ENCODE measurements at regions not wholly inside any gene's neighbourhood (a gene's known extent, or its start where the extent isn't known, plus 50 kb on each side); places are given as distances from the start of the nearest gene placed in this dataset.

- no peak for TF ChIP-seq CTCF (IDR thresholded peaks at IDR 0.05)
- TF ChIP-seq POLR2AphosphoS5 (IDR thresholded peaks at IDR 0.05) = no peak
- TF ChIP-seq POLR2A (IDR thresholded peaks at IDR 0.05) = no peak
Observed at GRCh38 chr2:23158306-23158705, 226.7 kb upstream of the KLHL29 start.
